ENCODE measurements at regions not wholly inside any gene's neighbourhood (a gene's known extent, or its start where the extent isn't known, plus 50 kb on each side); places are given as distances from the start of the nearest gene placed in this dataset.
"Not testable (repeated sequence)": the region's sequence is repeated elsewhere in the genome, so short reads cannot be mapped to it uniquely, and the experiment has no call there.

DNA sequence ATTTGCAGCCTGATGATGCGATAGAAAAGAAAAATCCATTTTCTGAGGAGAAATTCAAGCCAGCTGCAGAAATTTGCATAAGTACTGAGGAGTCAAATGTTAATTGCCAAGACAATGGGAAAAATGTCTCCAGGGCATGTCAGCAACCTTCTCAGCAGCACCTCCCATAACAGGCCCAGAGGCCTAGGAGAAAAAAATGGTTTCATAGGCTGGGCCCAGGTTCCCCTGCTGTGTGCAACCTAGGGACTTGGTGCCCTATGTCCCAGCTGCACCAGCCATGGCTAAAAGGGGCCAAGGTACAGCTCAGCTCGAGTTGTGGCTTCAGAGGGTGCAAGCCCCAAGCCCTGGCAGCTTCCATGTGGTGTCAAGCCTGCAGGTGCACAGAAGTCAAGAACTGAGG is 144.8 kb upstream of the PRKD1 start:
- DNase-seq (ENCODE audit: low spot score) = not testable (repeated sequence)

- DNase-seq (ENCODE audit: low spot score) = peak; percentile 64
Measured at GRCh38 chr14:30077946-30078345, 150.3 kb upstream of the PRKD1 start.

GRCh38 chr14:30078811-30079402 is 151.3 kb upstream of the PRKD1 start:
- no peak for DNase-seq (ENCODE audit: low spot score)

DNA sequence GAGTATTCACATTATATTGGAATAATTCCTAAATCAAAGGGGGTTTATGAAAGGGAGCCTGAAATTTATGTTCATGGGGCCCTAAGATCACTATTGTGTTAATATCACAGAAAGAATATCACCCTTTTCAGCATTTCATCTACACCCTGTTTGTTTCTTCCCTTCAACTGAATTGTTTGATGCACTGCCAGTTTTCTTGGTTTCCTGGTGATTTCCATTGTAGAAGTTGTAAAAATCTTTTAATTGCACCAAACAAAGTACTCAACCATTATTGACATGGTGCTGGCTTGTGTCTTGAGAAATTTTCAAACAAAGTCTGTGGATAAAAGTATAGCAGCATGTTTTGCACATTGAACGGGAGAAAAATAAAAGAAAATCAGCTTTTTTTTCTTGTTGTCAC is 154.8 kb upstream of the PRKD1 start:
- no peak for DNase-seq (ENCODE audit: low spot score)

DNA sequence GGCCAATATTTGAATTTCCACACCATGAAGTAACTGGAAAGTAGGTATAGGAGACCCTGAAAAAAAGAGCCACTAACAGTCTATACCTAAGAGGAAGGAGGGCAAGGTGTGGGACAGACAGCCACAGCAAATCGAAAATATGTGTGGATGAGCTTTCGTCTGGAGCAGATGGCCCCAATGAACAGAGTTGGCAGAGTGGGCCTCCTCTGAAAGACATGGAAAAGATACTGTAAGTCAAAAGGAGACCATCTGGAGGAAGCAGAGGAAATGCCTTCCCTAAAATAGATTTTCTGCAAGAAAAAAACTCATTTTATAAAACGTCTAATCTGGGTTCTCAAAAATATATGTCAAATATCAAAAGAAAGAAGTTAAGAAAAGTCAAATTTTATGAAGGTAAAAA is 157.2 kb upstream of the PRKD1 start:
- no peak for DNase-seq (ENCODE audit: low spot score)

DNA sequence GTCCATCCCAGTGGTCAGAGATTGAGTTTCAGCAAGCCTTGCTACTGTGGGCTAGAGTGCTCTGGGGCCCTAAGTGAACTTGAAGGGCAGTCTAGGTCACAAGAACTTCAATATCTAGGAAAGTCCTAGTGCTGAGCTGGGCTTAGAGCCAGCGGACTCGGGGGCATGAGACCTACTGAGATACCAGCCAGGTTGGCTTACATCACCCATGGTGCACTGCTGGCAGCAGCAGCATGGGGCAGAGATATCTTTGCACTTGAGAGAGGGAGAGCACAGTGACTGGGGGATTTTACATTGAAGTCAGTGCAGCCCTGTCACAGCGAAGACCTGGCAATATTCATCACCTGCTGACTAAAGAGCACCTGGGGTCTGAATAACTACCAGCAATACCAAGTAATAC is 158.3 kb upstream of the PRKD1 start:
- no peak for DNase-seq (ENCODE audit: low spot score)

DNA sequence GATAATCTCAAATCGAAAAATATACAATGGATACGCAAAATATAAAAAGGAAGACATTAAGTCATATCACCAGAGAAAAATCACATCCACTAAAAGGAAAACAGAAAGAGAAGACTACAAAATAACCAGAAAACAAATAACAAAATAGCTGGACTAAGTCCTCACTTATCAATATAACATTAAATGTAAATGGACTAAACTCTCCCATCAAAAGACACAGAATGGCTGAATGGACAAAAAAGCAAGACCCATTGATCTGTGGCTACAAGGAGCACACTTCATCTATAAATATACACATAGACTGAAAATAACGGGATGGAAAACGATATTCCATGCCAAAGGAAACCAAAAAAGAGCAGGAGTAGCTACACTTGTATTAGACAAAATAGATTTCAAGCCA is 161.0 kb upstream of the PRKD1 start:
- no peak for DNase-seq (ENCODE audit: low spot score)

GRCh38 chr14:30108975-30109700 is 181.5 kb upstream of the PRKD1 start:
- DNase-seq (ENCODE audit: low spot score) = peak; percentile 48

GRCh38 chr14:30114051-30114450 is 186.4 kb upstream of the PRKD1 start:
- DNase-seq (ENCODE audit: low spot score) = no peak

DNA sequence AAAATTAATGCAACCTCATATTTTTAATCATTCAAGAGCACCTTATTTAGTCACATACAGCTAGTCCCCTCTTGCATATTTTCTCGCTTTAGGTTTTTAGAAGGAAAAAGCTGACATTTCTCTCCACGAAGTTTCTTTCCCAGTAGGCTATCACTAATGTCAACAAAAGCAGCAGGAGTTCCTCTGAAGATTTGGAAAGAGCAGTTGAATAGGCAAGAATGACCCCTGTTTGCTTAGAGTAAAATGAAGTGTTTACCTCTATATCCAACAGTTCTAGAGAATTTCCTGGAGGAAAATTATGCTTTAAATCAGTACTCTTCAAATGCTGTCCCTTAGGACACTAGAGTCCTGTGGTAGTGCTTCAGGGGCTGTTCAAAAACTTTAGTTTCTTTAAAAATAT is 188.1 kb upstream of the PRKD1 start:
- DNase-seq (ENCODE audit: low spot score) = no peak

- DNase-seq (ENCODE audit: low spot score) = no peak
Measured at GRCh38 chr14:30118992-30119640, 191.5 kb upstream of the PRKD1 start.

- DNase-seq (ENCODE audit: low spot score) = no peak
Measured at GRCh38 chr14:30125322-30125979, 197.8 kb upstream of the PRKD1 start.

DNA sequence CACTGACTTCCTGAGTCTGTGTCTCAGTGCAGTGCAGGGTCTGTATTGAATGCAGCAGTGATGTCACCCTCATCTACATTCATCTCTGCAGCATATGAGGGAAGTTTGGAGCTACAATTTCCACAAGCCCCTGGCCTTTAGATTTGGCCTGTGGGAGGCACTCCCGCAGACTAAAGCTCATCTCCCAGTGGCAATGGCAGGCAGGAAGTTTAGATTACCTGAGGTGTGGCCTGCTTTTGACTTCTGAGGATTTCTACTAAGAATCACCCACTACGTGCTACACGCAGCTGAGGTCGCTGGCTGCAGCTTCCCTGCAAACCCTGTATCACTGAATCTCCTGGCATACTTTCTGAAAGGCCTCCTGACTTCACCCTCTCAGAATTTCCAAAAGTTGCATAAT is 202.2 kb upstream of the PRKD1 start:
- peak; percentile 20 for DNase-seq (ENCODE audit: low spot score)

DNA sequence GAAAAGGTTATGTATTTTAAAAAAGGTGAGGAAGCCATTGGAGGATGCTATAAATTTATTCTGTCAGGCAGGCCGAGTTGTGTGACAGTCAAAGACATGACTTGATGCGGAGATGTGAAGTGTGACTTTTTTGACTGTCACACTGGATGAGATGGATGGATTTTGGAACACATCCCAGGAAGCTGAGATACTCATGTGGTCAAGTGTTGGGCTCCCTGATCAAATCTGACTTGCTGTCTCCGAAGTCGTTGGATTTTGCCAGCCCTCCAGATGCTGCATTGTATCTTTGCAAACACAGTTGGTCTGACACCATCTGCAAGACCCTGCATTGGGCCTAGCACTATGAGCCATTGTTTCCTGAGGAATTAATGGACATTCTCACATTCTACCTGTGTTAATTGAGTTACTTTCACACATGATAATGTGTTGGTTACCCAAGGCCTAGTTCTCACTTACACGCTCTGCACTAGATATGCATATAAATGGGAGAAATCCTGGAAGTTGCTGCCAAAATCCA is 204.0 kb upstream of the PRKD1 start:
- DNase-seq (ENCODE audit: low spot score) = no peak

- no peak for DNase-seq (ENCODE audit: low spot score)
Measured at GRCh38 chr14:30132196-30132595, 204.5 kb upstream of the PRKD1 start.

DNA sequence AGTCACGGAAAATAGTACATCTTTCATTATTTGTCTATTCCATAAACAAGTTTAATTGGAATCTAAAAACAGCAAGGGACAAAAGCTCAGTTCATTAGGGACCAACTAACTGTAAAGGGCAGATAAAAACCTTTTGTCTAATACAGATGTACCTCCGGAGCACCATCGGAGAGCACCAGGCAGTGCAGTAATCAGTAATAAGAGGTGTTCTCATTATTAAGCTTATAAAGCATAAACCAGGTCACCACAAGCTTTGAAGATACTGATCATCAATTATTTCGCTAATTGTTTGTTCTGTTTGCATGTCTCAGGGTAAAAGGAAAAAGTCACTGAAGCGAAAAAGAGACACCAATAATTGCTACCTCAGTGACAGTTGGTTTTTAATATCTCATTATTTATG is 207.3 kb upstream of the PRKD1 start:
- DNase-seq (ENCODE audit: low spot score) = no peak

DNA sequence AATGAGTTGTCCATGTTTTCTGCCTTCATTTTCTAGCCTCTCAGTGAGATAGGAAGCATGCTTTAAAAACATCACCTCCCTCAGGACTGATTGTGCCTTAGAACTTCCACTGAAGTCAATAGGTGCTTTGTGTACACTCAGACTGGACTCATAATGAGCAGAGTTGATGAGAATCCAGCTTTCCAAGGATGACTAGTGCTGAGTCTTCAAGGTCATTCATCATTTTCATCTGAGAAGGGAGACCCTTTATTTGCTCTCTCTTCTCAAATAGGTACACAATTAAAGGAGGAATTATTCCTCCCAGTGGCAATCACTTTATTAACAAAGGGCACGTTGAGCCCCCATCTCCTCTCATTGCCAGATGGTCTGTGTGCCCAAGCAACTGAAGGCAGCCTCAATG is 210.9 kb upstream of the PRKD1 start:
- no peak for DNase-seq (ENCODE audit: low spot score)

GRCh38 chr14:30142216-30142615 is 214.6 kb upstream of the PRKD1 start:
- no peak for DNase-seq (ENCODE audit: low spot score)

DNA sequence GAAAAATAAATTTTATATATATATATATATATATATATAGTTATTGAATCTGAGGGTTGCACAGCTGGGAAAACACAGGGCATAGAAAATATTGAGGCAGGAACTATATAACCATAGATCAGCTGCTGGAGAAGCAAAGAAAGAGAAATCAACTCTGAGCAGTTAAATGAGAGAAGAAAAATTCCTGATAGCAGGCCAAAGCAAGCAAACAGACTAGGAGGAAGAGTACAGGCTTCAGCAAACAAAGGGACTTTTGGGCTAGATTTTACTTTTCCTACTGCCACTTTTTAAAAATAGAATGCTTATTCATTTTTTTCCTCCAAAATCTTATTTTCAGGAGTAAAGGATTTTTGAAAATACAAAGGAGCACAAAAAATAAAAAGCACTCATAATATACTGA is 216.0 kb upstream of the PRKD1 start:
- DNase-seq (ENCODE audit: low spot score) = peak; percentile 52

GRCh38 chr14:30153717-30154116 is 226.1 kb upstream of the PRKD1 start:
- DNase-seq (ENCODE audit: low spot score) = no peak

GRCh38 chr14:30156571-30156970 is 228.9 kb upstream of the PRKD1 start:
- DNase-seq (ENCODE audit: low spot score) = no peak

DNA sequence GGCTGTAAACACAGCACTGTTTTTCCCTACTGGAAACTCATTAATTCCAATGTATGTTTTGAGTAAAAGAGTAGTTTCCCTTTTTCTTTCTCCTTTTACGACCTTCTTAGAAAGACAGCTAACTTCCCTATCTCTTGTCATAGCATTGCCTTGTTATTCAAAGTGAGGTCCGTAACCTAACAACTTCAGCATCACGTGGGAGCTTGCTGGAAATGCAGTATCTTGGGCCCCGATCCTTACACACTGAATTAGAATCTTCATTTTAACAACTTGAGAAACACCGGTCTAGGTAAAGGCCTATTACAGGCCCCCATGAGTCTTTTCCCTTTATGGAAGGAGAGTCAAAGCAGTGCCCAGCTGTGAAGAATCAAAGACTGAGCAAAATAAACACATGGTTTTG is 230.7 kb upstream of the PRKD1 start:
- no peak for DNase-seq (ENCODE audit: low spot score)

DNA sequence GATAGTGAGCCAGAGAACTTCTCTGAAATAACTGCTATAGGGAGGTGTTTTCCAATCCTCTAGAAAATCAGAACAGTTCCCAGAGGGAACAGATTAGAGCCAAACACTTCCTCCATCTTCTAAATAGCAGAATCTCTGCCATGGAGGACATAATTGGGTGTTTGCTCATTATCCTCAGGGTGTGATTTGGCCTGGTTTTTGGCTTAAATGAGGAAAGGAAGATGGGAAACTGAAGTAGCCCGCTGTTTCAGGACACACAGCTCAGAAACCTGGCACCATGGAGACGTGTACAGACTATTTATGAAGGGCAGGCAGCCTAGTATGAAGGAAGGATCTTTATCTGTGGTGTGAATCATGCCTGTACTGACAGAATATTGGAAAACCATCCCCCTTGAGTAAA is 231.7 kb upstream of the PRKD1 start:
- DNase-seq (ENCODE audit: low spot score) = no peak

Data from AG20443 (cell line).